GM23248 (cell line): ENCODE measurements at regions not wholly inside any gene's neighbourhood (a gene's known extent, or its start where the extent isn't known, plus 50 kb on each side); places are given as distances from the start of the nearest gene placed in this dataset.

Experiments used
- EZH2 ChIP-seq: fragments of 200-600 bp; sonication (generic); IDR thresholded peaks from 2 replicates; pipeline ENCODE4 v1.6.1; 2018; ENCODE audit warnings: antibody characterized with exemption, mild to moderate bottlenecking; ENCODE audit not compliant: insufficient read depth, poor library complexity, severe bottlenecking
- EZH2phosphoT487 ChIP-seq: fragments of 200-600 bp; sonication (generic); IDR thresholded peaks from 2 replicates; pipeline ENCODE4 v1.6.1; 2018; ENCODE audit warnings: antibody characterized with exemption, moderate library complexity, mild to moderate bottlenecking, low read depth; ENCODE audit not compliant: insufficient read depth

- TF ChIP-seq EZH2 (no peak), EZH2phosphoT487 (no peak)
Observed at GRCh38 chr17:54834086-54834485, 66.6 kb upstream of the TOM1L1 start.
